BLaER1 treated with 17β-estradiol and CSF1 and Interleukin-3, amounts not matched to agents 10 nM and 100 nM (cell line): ENCODE measurements at regions not wholly inside any gene's neighbourhood (a gene's known extent, or its start where the extent isn't known, plus 50 kb on each side); places are given as distances from the start of the nearest gene placed in this dataset.
"Not testable (repeated sequence)": the region's sequence is repeated elsewhere in the genome, so short reads cannot be mapped to it uniquely, and the experiment has no call there.

Experiments used
- H3K27ac ChIP-seq, 11 experiments: shearing (Covaris generic); formaldehyde crosslinking; 2 replicates each; pipeline ENCODE4 v1.8.1; 2022
- H3K27me3 ChIP-seq, 11 experiments: shearing (Covaris generic); formaldehyde crosslinking; 2 replicates each; pipeline ENCODE4 v1.8.1; 2022
- H3K36me3 ChIP-seq, 11 experiments: shearing (Covaris generic); formaldehyde crosslinking; 2 replicates each; pipeline ENCODE4 v1.8.1; 2022
- H3K4me1 ChIP-seq, 10 experiments: shearing (Covaris generic); formaldehyde crosslinking; 2 replicates each; pipeline ENCODE4 v1.8.1; 2022
- H3K4me2 ChIP-seq, 11 experiments: shearing (Covaris generic); formaldehyde crosslinking; 2 replicates each; pipeline ENCODE4 v1.8.1; 2022
- H3K4me3 ChIP-seq, 10 experiments: shearing (Covaris generic); formaldehyde crosslinking; 2 replicates each; pipeline ENCODE4 v1.8.1; 2022
- H3K9ac ChIP-seq, 11 experiments: shearing (Covaris generic); formaldehyde crosslinking; 2 replicates each; pipeline ENCODE4 v1.8.1; 2022
- H3K9me3 ChIP-seq, 11 experiments: shearing (Covaris generic); formaldehyde crosslinking; replicated peaks in 1 of 11; 2 replicates each; pipeline ENCODE4 v1.8.1; 2022
- H4K20me1 ChIP-seq, 11 experiments: shearing (Covaris generic); formaldehyde crosslinking; 2 replicates each; pipeline ENCODE4 v1.8.1; 2022
- Cebpa-rat ChIP-seq, 11 experiments: shearing (Covaris generic); IDR thresholded peaks; 2 replicates each; pipeline ENCODE4 v1.8.1; 2022

DNA sequence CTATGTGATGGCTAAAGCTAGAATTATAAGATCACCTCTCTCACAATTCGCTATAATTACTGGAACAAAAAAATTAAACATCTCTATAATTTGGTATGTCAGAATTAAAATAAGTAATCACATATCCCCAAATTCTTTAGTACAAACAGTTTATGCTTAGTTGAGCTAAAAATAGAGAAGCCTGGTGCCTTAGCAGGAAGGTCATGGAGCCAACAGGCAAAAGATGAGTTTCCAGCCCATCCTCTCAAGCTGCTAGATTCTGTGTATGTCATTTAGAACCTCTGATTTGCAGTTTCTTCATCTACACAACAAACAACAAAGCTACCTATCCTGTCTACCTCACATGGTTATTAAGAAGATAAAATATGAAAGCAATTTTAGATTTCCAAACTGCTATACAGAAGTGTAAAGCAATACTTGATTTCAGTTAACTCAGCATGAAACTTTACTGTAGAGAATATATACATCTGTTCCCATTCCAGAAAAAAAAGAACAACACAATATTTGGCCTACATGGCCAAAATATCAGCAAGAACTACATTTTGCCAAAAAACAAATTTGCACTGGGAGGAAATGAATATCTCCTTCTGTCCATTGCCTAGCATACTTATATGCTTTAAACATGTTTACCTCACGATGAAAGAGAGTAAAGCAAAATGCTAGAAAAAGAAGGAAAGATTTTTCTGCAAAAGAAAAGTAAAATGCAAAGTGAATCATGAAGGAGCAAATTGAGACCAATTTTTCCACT is 294.0 kb upstream of the MIR17HG start:
- Histone ChIP-seq H3K27ac (no peak overlapping the region), H3K9me3 (peaks cover 0 to 5% (median 0%) of the 10 kb centered on the region in 11 experiments; a peak in 2 of 22 replicates), H3K4me2 (no peak overlapping the region), H3K36me3 (no peaks in the 10 kb centered on the region), H4K20me1 (no peaks in the 10 kb centered on the region), H3K9ac (no peak overlapping the region), H3K4me3 (no peak overlapping the region), H3K4me1 (peaks cover 0 to 16% (median 0%) of the 10 kb centered on the region in 10 experiments; a peak in 3 of 20 replicates), H3K27me3 (no peaks in the 10 kb centered on the region)
- no peak for TF ChIP-seq Cebpa-rat (IDR thresholded peaks at IDR 0.05)

DNA sequence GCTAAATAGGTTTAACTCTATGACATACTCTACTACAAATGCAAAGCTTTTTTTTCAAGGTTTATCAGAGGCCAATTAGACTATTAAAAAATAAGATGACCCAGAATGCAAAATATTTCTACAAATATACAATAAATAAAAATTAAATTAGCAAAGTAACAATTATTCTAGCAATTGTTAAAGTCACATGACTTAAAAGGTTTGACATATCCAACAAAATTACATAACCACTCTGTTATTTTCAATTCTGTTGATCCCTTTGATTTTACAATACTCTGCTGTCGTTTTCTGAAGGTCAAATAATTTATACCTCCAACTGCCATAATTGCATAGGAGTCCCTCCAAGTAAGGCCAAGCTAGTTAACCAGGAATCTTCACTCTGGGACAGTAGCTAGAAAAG is 292.6 kb upstream of the MIR17HG start:
- no peak for TF ChIP-seq Cebpa-rat (IDR thresholded peaks at IDR 0.05)
- H3K36me3 ChIP-seq, result no peaks in the 10 kb centered on the region
- H3K9me3 ChIP-seq, result peaks cover 0 to 5% (median 0%) of the 10 kb centered on the region in 11 experiments; a peak in 3 of 22 replicates
- H4K20me1 ChIP-seq, result no peaks in the 10 kb centered on the region
- H3K4me3 ChIP-seq, result no peak overlapping the region
- no peak overlapping the region for H3K27ac ChIP-seq
- no peak overlapping the region for H3K9ac ChIP-seq
- no peaks in the 10 kb centered on the region for H3K27me3 ChIP-seq
- peaks cover 0 to 16% (median 0%) of the 10 kb centered on the region in 10 experiments; a peak in 3 of 20 replicates for H3K4me1 ChIP-seq
- no peak overlapping the region for H3K4me2 ChIP-seq

DNA sequence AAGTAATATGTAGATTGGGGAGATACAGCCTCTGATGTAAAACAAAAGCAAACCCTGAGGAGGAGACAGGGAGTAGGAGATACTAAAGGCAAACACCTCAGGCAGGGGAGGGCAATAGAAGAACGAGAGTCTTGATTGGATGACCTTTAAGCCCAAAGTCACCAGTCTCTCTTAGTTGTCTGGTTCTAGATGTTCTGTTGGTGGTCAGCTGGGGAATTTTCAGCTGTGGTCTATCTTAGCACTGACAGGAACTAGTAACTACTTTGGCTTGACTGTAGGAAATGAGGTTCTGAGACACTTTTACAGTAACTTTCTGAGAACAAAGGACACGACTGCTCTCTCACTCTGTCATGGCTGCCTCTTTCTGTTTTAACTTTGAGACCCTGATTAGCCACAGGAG is 290.7 kb upstream of the MIR17HG start:
- H3K9me3 ChIP-seq, result peaks cover 0 to 5% (median 0%) of the 10 kb centered on the region in 11 experiments; a peak in 3 of 22 replicates
- no peak overlapping the region for H3K9ac ChIP-seq
- H3K27ac ChIP-seq, result no peak overlapping the region; a peak in 1 of 22 replicates
- H3K4me1 ChIP-seq, result peaks cover 0 to 16% (median 0%) of the 10 kb centered on the region in 10 experiments; a peak in 3 of 20 replicates
- H3K36me3 ChIP-seq, result no peaks in the 10 kb centered on the region
- TF ChIP-seq Cebpa-rat (IDR thresholded peaks at IDR 0.05), result no peak
- H3K27me3 ChIP-seq, result no peaks in the 10 kb centered on the region
- H3K4me3 ChIP-seq, result no peak overlapping the region
- no peaks in the 10 kb centered on the region for H4K20me1 ChIP-seq
- peak overlapping the region in 2 of 11 experiments; percentile 1 to 13; a peak in 1 of 22 replicates for H3K4me2 ChIP-seq

DNA sequence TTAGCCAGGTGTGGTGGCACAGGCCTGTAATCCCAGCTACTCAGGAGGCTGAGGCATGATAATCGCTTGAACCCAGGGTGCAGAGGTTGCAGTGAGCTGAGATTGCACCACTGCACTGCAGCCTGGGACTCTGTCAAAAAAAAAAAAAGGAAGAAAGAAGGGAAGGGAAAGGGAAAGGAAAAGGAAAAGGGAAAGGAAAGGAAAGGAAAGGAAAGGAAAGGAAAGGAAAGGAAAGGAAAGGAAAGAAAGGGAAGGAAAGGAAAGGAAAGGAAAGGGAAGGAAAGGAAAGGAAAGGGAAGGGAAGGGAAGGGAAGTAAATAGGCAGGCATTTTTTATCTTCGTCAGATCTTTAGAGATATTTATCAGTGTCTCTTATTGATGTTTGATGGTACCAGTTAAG is 290.0 kb upstream of the MIR17HG start:
- not testable (repeated sequence) for H4K20me1 ChIP-seq, H3K27ac ChIP-seq, H3K9ac ChIP-seq, H3K4me3 ChIP-seq, H3K36me3 ChIP-seq, H3K9me3 ChIP-seq, H3K4me2 ChIP-seq, H3K27me3 ChIP-seq
- peaks cover 0 to 16% (median 0%) of the 10 kb centered on the region in 10 experiments; a peak in 3 of 20 replicates for H3K4me1 ChIP-seq

DNA sequence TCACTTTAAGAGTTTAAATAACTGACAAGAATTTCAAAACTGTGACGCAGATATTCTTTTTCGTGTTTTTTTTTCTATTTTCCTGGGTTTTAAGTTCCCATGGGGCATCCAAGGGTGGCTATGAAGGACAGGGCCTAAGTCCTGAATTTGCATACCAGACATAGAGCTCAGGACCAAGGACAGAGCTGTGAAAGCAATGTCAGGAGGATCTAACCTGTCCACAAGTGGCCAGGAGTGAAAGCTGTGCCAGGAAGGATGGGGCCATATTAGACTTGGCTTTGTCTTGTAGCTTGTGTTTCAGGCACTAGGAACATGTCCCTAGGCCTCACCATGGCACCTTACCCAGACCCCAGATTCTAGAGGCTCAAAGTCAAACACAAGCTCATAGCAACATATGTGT is 289.4 kb upstream of the MIR17HG start:
- H3K4me1 ChIP-seq, result peaks cover 0 to 16% (median 0%) of the 10 kb centered on the region in 10 experiments; a peak in 3 of 20 replicates
- no peak overlapping the region for H3K4me3 ChIP-seq
- no peaks in the 10 kb centered on the region for H3K27me3 ChIP-seq
- no peaks in the 10 kb centered on the region for H4K20me1 ChIP-seq
- no peak overlapping the region for H3K9ac ChIP-seq
- no peak for TF ChIP-seq Cebpa-rat (IDR thresholded peaks at IDR 0.05)
- H3K36me3 ChIP-seq, result no peaks in the 10 kb centered on the region
- H3K9me3 ChIP-seq, result peaks cover 0 to 5% (median 0%) of the 10 kb centered on the region in 11 experiments; a peak in 3 of 22 replicates
- no peak overlapping the region for H3K27ac ChIP-seq
- no peak overlapping the region for H3K4me2 ChIP-seq

DNA sequence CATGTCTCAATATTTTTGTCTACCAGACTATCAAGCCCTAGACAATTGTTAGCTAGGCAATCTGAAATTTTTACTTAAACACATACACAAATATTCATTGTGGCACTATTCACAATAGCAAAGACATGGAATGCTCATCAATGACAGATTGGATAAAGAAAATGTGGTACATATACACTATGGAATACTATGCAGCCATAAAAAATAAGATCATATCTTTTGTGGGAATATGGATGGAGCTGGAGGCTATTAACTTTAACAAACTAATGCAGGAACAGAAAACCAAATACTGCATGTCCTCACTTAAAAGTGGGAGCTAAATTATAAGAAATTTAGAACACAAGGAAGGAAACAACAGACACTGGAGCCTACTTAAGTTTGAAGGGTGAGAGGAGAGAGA is 288.6 kb upstream of the MIR17HG start:
- no peak for TF ChIP-seq Cebpa-rat (IDR thresholded peaks at IDR 0.05)

DNA sequence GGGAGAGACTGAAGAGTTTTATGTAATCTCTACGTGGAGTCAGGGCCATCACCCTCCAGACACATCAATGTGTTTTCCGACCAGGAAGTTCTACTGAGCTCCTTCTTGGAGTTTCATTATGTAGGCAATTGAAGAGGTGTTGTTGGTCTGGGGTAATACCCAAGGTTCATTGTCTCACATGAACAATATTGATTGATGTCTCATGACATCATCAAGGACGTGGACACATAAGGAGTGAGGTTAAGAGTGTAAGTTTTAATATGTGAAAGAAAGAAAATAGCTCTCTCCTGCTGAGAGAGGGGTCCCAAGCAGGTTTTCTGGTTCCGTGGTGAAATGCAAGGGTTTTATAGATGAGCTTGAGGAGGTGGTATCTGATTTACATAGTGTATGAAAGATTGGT is 280.7 kb upstream of the MIR17HG start:
- no peaks in the 10 kb centered on the region for H3K36me3 ChIP-seq
- H3K4me1 ChIP-seq, result no peaks in the 10 kb centered on the region
- no peaks in the 10 kb centered on the region for H3K9me3 ChIP-seq
- no peaks in the 10 kb centered on the region for H4K20me1 ChIP-seq
- no peak overlapping the region for H3K4me3 ChIP-seq
- no peak overlapping the region for H3K27ac ChIP-seq
- TF ChIP-seq Cebpa-rat (IDR thresholded peaks at IDR 0.05), result no peak
- no peaks in the 10 kb centered on the region for H3K27me3 ChIP-seq
- H3K4me2 ChIP-seq, result no peak overlapping the region
- no peak overlapping the region for H3K9ac ChIP-seq

More for the DNA sequence above, 288.6 kb upstream of the MIR17HG start:
- Histone ChIP-seq H3K27me3 (no peaks in the 10 kb centered on the region), H3K36me3 (no peaks in the 10 kb centered on the region), H3K4me3 (no peak overlapping the region), H4K20me1 (no peaks in the 10 kb centered on the region), H3K27ac (no peak overlapping the region), H3K4me2 (no peak overlapping the region), H3K4me1 (peaks cover 0 to 16% (median 0%) of the 10 kb centered on the region in 10 experiments; a peak in 3 of 20 replicates), H3K9me3 (peaks cover 0 to 5% (median 0%) of the 10 kb centered on the region in 11 experiments; a peak in 3 of 22 replicates), H3K9ac (no peak overlapping the region)

DNA sequence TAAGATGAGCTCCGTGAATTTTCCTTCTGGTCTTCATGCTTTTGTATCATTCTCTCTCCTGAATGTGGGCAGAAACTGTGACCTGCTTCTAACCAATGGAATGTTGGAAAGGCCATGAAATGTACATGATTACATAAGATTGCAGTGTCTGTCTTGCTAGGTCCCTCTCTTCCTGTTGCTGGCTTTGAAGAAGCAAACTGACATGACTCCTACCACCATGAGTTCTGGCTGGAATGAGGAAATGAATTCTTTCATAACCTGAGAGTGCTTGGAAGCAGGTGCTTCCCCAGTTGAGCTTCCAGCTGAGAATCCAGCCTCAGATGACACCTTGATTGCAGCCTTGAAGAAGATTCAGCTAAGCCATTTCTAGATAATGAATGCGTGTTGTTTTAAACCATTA is 275.0 kb upstream of the MIR17HG start:
- Histone ChIP-seq H3K4me2 (no peak overlapping the region), H3K27me3 (no peaks in the 10 kb centered on the region)

DNA sequence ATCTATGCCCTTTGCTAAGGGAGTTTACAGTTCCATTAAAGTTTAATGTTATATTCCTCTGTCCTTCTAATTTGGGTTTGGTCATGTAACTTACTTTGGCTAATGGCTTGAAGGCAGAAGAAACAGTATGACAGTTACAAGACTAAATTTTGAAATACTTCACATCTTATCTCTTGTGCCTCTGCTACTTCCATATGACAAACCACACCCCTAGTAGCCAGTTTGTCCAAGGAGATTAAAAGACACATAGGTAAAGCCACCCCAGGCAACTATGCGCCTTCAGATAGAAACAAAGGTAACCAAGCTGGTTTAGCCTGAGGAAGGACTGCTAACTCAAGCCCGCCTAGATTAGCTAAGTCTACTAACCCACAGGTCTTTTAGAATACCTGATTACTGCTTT is 273.4 kb upstream of the MIR17HG start:
- Histone ChIP-seq H3K36me3 (no peaks in the 10 kb centered on the region), H3K4me1 (no peaks in the 10 kb centered on the region), H3K4me3 (no peak overlapping the region), H3K9me3 (no peaks in the 10 kb centered on the region), H4K20me1 (no peaks in the 10 kb centered on the region), H3K27ac (no peak overlapping the region), H3K27me3 (no peaks in the 10 kb centered on the region), H3K4me2 (no peak overlapping the region), H3K9ac (no peak overlapping the region)
- no peak for TF ChIP-seq Cebpa-rat (IDR thresholded peaks at IDR 0.05)

More for the DNA sequence above, 275.0 kb upstream of the MIR17HG start:
- Histone ChIP-seq H4K20me1 (no peaks in the 10 kb centered on the region), H3K36me3 (no peaks in the 10 kb centered on the region), H3K27ac (no peak overlapping the region), H3K4me3 (no peak overlapping the region), H3K9ac (no peak overlapping the region), H3K4me1 (no peaks in the 10 kb centered on the region), H3K9me3 (no peaks in the 10 kb centered on the region)
- no peak for TF ChIP-seq Cebpa-rat (IDR thresholded peaks at IDR 0.05)

DNA sequence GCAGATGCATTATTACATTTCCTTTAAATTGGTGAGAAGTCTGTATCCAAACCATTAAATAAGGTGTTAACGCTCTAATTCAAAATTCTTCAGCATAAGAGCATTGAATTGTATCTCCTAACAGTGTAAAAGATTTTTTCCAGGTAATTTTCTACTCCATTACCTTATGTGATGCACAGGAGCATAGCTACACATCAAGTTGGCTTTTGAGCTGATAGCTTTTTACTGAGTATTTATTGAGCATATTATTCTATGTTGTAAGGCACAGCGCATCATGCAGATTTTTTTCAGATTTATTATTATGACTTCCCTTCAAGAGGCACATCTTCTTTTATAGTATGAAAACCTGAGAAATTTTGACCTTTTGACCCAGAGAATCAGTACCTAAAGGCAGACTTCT is 270.7 kb upstream of the MIR17HG start:
- no peaks in the 10 kb centered on the region for H3K4me1 ChIP-seq
- H3K9me3 ChIP-seq, result no peaks in the 10 kb centered on the region
- H3K4me2 ChIP-seq, result no peak overlapping the region
- TF ChIP-seq Cebpa-rat (IDR thresholded peaks at IDR 0.05), result no peak
- H3K36me3 ChIP-seq, result no peaks in the 10 kb centered on the region
- H4K20me1 ChIP-seq, result no peaks in the 10 kb centered on the region
- H3K9ac ChIP-seq, result no peak overlapping the region
- H3K4me3 ChIP-seq, result no peak overlapping the region
- no peak overlapping the region for H3K27ac ChIP-seq
- H3K27me3 ChIP-seq, result no peaks in the 10 kb centered on the region
